ENCODE measurements at regions not wholly inside any gene's neighbourhood (a gene's known extent, or its start where the extent isn't known, plus 50 kb on each side); places are given as distances from the start of the nearest gene placed in this dataset.

- DNase-seq = no peak
Measured at GRCh38 chr15:36254426-36254825, 325.0 kb upstream of the CDIN1 start.

- DNase-seq = no peak
Measured at GRCh38 chr15:36256404-36256807, 323.0 kb upstream of the CDIN1 start.

GRCh38 chr15:36263666-36264065 lies 315.8 kb upstream of the CDIN1 start:
- no peak for DNase-seq

GRCh38 chr15:36265422-36265821 lies 314.0 kb upstream of the CDIN1 start:
- no peak for DNase-seq

- no peak for DNase-seq
Measured at GRCh38 chr15:36271048-36271447, 308.4 kb upstream of the CDIN1 start.

GRCh38 chr15:36275656-36276055 lies 303.8 kb upstream of the CDIN1 start:
- DNase-seq = no peak

- DNase-seq = no peak
Measured at GRCh38 chr15:36278219-36278618, 301.2 kb upstream of the CDIN1 start.

- no peak for DNase-seq
Measured at GRCh38 chr15:36282821-36283220, 296.6 kb upstream of the CDIN1 start.

- DNase-seq = no peak
Measured at GRCh38 chr15:36284911-36285310, 294.5 kb upstream of the CDIN1 start.

GRCh38 chr15:36291501-36291900 lies 287.9 kb upstream of the CDIN1 start:
- DNase-seq = no peak

GRCh38 chr15:36294359-36294758 lies 285.1 kb upstream of the CDIN1 start:
- no peak for DNase-seq

- DNase-seq = no peak
Measured at GRCh38 chr15:36301947-36302346, 277.5 kb upstream of the CDIN1 start.

GRCh38 chr15:36313021-36313420 lies 266.4 kb upstream of the CDIN1 start:
- DNase-seq = no peak

- no peak for DNase-seq
Measured at GRCh38 chr15:36313736-36314280, 265.6 kb upstream of the CDIN1 start.

- no peak for DNase-seq
Measured at GRCh38 chr15:36315649-36316048, 263.8 kb upstream of the CDIN1 start.

- DNase-seq = no peak
Measured at GRCh38 chr15:36323615-36324014, 255.8 kb upstream of the CDIN1 start.

- DNase-seq = no peak
Measured at GRCh38 chr15:36325206-36325605, 254.2 kb upstream of the CDIN1 start.

- DNase-seq = no peak
Measured at GRCh38 chr15:36329592-36329991, 249.8 kb upstream of the CDIN1 start.

- no peak for DNase-seq
Measured at GRCh38 chr15:36330598-36330997, 248.8 kb upstream of the CDIN1 start.

- no peak for DNase-seq
Measured at GRCh38 chr15:36331531-36332275, 247.7 kb upstream of the CDIN1 start.

GRCh38 chr15:36332301-36332700 lies 247.1 kb upstream of the CDIN1 start:
- DNase-seq = no peak

- DNase-seq = no peak
Measured at GRCh38 chr15:36332896-36333295, 246.5 kb upstream of the CDIN1 start.

GRCh38 chr15:36334059-36334458 lies 245.4 kb upstream of the CDIN1 start:
- no peak for DNase-seq

GRCh38 chr15:36335224-36335623 lies 244.2 kb upstream of the CDIN1 start:
- DNase-seq = no peak

Measured in muscle of arm (tissue), 1 donor.